AG09319 (cell line): ENCODE measurements at regions not wholly inside any gene's neighbourhood (a gene's known extent, or its start where the extent isn't known, plus 50 kb on each side); places are given as distances from the start of the nearest gene placed in this dataset.

Experiments used
- DNase-seq: peaks from one replicate; pipeline ENCODE4 v3.0.0-alpha.2; 2010; ENCODE audit warnings: low read depth; ENCODE audit errors: extremely low read depth
- TF ChIP-seq, protein P1 (sequence below): IDR thresholded peaks from 2 replicates; pipeline ENCODE4 v1.5.1; 2011; ENCODE audit warnings: low read depth, mild to moderate bottlenecking, inconsistent platforms, low read length, moderate library complexity

DNA sequence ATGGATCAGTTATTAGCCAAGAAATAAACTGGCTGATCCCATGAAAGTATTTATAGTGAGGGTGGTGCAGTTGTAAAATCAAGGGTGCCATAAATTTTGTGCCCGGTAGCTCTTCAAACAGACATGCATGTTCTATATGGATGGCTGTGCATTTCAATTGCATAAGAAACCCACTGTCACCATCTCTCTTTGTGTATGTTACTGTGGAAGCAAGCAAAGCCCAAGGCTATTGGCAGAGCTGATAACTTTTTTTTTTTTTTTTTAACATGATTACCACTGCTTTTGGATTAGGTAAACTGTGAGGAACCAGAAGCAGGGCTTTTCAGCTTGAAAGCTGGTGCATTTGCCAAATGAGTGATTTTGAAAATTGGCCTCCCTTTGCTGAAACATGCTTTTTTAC, 332.6 kb downstream of the SOX11 start:
- no peak for DNase-seq
- TF ChIP-seq, protein P1, sequence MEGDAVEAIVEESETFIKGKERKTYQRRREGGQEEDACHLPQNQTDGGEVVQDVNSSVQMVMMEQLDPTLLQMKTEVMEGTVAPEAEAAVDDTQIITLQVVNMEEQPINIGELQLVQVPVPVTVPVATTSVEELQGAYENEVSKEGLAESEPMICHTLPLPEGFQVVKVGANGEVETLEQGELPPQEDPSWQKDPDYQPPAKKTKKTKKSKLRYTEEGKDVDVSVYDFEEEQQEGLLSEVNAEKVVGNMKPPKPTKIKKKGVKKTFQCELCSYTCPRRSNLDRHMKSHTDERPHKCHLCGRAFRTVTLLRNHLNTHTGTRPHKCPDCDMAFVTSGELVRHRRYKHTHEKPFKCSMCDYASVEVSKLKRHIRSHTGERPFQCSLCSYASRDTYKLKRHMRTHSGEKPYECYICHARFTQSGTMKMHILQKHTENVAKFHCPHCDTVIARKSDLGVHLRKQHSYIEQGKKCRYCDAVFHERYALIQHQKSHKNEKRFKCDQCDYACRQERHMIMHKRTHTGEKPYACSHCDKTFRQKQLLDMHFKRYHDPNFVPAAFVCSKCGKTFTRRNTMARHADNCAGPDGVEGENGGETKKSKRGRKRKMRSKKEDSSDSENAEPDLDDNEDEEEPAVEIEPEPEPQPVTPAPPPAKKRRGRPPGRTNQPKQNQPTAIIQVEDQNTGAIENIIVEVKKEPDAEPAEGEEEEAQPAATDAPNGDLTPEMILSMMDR = no peak

- TF ChIP-seq, protein P1 = no peak
- no peak for DNase-seq
These were observed 333.2 kb downstream of the SOX11 start for GRCh38 chr2:6025391-6025790.

- TF ChIP-seq, protein P1 = no peak
- no peak for DNase-seq
These were observed 334.9 kb downstream of the SOX11 start for GRCh38 chr2:6027066-6027465.

DNA sequence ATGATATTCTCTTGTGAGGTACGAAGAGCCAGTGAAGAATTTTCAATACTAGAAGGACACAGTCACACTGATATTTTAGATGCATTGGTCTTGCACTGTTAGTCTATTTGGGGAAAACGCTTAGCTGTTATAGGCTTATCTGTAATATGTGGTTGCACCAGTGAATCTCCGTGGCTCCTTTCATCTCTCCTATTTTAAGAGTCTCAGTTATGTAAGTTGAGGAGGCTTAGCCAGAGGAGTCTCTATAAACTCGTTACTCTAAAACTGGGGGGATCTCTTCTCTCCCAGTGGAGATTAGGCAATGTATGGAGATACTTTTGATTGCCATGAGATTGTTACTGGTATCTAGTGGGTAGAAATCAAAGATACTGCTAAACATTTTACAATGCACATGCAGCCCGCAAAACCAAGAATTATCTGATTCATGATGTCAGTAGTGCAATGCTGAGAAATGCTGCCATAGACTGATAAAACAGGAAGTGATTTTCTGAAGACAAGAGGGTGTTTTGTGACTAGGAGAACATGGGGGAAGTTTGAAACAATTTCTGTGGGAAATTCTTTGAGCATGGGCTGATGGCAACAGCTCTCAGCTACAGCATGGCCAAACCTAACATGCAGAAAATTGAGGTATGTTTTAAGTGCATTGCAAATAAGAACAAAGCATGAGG, 339.1 kb downstream of the SOX11 start:
- no peak for DNase-seq
- TF ChIP-seq, protein P1 = no peak

GRCh38 chr2:6036211-6036610, 344.0 kb downstream of the SOX11 start:
- DNase-seq = no peak
- TF ChIP-seq, protein P1 = no peak

GRCh38 chr2:6043238-6043637, 351.1 kb downstream of the SOX11 start:
- TF ChIP-seq, protein P1 = no peak
- no peak for DNase-seq

DNA sequence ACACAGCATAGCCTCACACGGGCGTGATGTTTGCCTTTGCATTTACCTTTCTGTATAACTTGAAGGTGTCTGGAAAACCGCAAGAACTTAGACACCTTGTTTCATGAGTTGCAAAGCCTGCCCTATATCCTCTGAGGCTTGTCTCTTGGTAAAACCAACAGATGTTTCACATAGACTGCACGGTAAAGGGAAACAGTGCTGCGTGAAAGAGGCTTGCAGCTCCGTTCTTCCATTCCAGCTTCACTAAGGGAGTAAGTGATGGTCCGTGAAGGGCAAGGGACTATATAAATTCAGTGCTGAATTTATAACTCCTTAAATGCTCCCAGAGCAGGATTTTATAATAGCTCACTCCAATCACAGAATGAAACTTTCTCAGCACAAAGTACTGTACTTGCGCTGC, 360.5 kb downstream of the SOX11 start:
- TF ChIP-seq, protein P1 = no peak
- no peak for DNase-seq
